Naive B cell (primary cell): ENCODE measurements at regions not wholly inside any gene's neighbourhood (a gene's known extent, or its start where the extent isn't known, plus 50 kb on each side); places are given as distances from the start of the nearest gene placed in this dataset.
"Not testable (repeated sequence)": the region's sequence is repeated elsewhere in the genome, so short reads cannot be mapped to it uniquely, and the experiment has no call there.

Source experiments
- ATAC-seq, 2 donors: fragments of 150-1000 bp; cut with Tn5 transposase; 2 replicates each; pipeline ENCODE4 v1.10.0; 2021; ENCODE audit warnings: low read depth in 2 of 2, mild to moderate bottlenecking in 2 of 2, moderate library complexity in 2 of 2
- DNase-seq: peaks from one replicate; pipeline ENCODE4 v3.0.0; 2022
- H3K27ac Mint-ChIP-seq, 6 donors: one replicate each; pipeline ENCODE4 v1.8.0; 2020 to 2022; ENCODE audit warnings: mild to moderate bottlenecking in 6 of 6, mixed read lengths in 6 of 6, moderate library complexity in 5 of 6, inconsistent platforms in 2 of 6
- H3K27me3 Mint-ChIP-seq, 3 donors: one replicate each; pipeline ENCODE4 v1.8.0; 2021 to 2022; ENCODE audit warnings: mixed read lengths in 3 of 3, mild to moderate bottlenecking in 1 of 3
- H3K36me3 Mint-ChIP-seq, 2 donors: one replicate each; pipeline ENCODE4 v1.8.0; 2020 to 2022; ENCODE audit warnings: mixed read lengths in 2 of 2, inconsistent platforms in 1 of 2, mild to moderate bottlenecking in 1 of 2
- H3K4me1 Mint-ChIP-seq, 3 donors: one replicate each; pipeline ENCODE4 v1.8.0; 2020 to 2022; ENCODE audit warnings: mixed read lengths in 3 of 3, inconsistent platforms in 1 of 3, mild to moderate bottlenecking in 1 of 3, moderate library complexity in 1 of 3
- H3K4me3 Mint-ChIP-seq, 8 donors: one replicate each; pipeline ENCODE4 v1.8.0; 2020 to 2022; ENCODE audit warnings: mild to moderate bottlenecking in 8 of 8, mixed read lengths in 8 of 8, moderate library complexity in 8 of 8, inconsistent platforms in 2 of 8
- H3K9me3 Mint-ChIP-seq, 7 donors: one replicate each; pipeline ENCODE4 v1.8.0; 2020 to 2022; ENCODE audit warnings: mixed read lengths in 7 of 7, mild to moderate bottlenecking in 5 of 7, inconsistent platforms in 2 of 7, moderate library complexity in 1 of 7

DNA sequence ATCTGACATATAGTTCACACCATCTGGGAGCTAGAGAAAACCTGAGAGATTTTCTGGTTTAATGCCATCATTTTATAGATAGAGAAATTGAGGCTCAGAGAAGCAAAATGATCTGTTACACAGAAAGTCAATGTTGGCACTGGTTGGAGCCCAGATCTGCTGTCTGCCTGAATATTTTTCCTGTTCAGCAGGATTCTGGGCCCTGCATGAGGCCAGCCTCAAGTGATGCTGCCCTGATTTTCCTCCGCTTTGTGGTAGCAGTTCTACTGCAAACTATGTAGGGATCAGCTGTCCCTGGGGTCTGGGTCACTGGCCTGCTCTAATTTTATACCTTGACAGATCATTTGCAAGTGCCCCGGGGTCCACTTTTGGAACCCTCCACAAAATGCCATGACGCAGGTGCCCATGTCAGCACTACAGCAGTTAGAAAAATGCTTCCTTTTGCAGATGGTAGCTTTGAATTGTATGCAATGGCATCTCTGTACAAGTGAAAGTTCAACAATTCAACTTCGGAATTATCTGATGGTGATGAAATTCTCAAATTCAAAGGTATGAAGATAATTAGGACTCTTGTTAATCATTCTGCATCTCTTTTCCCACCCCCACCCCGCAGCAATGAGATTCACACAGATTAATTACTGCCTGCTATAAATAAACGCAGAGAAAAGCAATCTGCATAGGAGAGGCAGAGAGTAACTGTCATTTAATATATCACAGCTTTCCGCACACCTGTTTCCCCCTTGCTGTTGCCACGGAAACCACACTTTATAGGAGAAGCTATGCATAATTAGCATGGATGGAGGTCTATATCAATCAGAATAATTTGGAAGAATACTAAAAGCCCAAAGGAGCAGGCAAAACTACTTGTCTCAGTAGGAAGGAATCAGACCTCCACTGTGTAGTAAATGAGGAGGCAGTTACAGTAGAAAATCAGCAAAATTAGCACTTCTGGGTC is 222.6 kb downstream of the PDCD6IP start:
- H3K27ac Mint-ChIP-seq, result peak overlapping the region in 5 of 6 donors; percentile 25 to 87 (median 49)
- H3K4me1 Mint-ChIP-seq, result peaks cover 47 to 69% (median 60%) of the 10 kb centered on the region in 3 donors
- H3K9me3 Mint-ChIP-seq, result no peaks in the 10 kb centered on the region
- ATAC-seq (peak; percentile 45 to 51), DNase-seq (peak; percentile 10)
- peaks cover 0 to 6% of the 10 kb centered on the region in 2 donors for H3K36me3 Mint-ChIP-seq
- peaks cover 6 to 22% (median 18%) of the 10 kb centered on the region in 3 donors for H3K27me3 Mint-ChIP-seq
- peak overlapping the region in 7 of 8 donors; percentile 60 to 77 (median 67) for H3K4me3 Mint-ChIP-seq

- Mint-ChIP-seq H3K27me3 (peaks cover 6 to 22% (median 18%) of the 10 kb centered on the region in 3 donors), H3K4me1 (peaks cover 47 to 62% (median 54%) of the 10 kb centered on the region in 3 donors), H3K36me3 (peaks cover 0 to 6% of the 10 kb centered on the region in 2 donors), H3K27ac (peak overlapping the region; percentile 1 to 89 (median 86)), H3K4me3 (peak overlapping the region; percentile 28 to 77 (median 66)), H3K9me3 (no peaks in the 10 kb centered on the region)
- peak; percentile 65 to 69 for ATAC-seq
- DNase-seq, result peak; percentile 15
These were observed 223.7 kb downstream of the PDCD6IP start for GRCh38 chr3:34022147-34022546.

GRCh38 chr3:34024447-34025240 is 226.2 kb downstream of the PDCD6IP start:
- Mint-ChIP-seq H3K4me1 (peaks cover 30 to 41% (median 39%) of the 10 kb centered on the region in 3 donors), H3K9me3 (no peaks in the 10 kb centered on the region), H3K4me3 (no peak overlapping the region), H3K36me3 (no peaks in the 10 kb centered on the region), H3K27me3 (peaks cover 3 to 14% (median 6%) of the 10 kb centered on the region in 3 donors), H3K27ac (peak overlapping the region in 3 of 6 donors; percentile 7 to 76 (median 28))
- ATAC-seq (no peak), DNase-seq (no peak)

DNA sequence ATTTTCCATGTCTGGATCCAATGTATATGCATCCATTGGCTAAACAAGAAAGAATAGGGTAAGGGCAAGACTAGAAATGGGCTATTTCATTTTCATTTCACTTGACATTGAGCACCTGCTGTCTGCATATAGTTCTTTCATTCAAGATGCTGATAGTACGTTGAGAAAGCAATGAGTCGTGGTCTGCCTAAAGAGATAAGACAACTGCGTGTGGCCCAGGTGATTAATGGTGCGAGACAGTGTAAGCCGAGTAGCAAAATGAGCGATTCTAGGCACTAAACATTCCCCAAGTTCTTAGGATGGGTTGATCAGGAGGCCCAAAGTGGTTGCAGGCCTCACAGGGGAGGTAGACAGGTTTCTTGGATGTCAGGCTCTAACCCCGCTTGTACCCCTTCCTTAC is 235.4 kb downstream of the PDCD6IP start:
- no peaks in the 10 kb centered on the region for H3K27me3 Mint-ChIP-seq
- peaks cover 0 to 5% (median 0%) of the 10 kb centered on the region in 7 donors for H3K9me3 Mint-ChIP-seq
- no peak for ATAC-seq
- H3K27ac Mint-ChIP-seq, result no peak overlapping the region
- DNase-seq, result no peak
- H3K36me3 Mint-ChIP-seq, result peaks cover 0 to 8% of the 10 kb centered on the region in 2 donors
- no peaks in the 10 kb centered on the region for H3K4me1 Mint-ChIP-seq
- no peak overlapping the region for H3K4me3 Mint-ChIP-seq

DNA sequence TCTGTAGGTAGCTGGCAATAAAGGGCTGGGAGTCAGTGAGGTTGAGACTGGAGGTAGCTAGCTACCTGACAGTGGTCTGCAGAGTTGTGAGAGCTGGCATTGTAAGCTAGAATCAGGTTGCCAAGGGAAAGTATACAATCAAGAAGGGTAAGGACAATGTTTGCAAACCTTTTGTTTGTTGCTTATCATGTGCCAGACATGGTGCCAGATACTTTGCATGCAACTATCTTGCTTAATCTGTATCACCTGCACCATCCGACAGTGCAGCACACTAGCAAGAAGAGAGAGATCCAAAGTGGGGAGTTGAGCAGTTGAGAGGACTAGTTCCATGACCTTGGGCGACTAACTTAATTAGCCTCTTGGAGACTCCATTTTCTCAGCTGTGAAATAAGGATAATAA is 236.4 kb downstream of the PDCD6IP start:
- Mint-ChIP-seq H3K4me3 (no peak overlapping the region), H3K36me3 (peaks cover 0 to 8% of the 10 kb centered on the region in 2 donors), H3K9me3 (peaks cover 0 to 5% (median 0%) of the 10 kb centered on the region in 7 donors)

GRCh38 chr3:34035775-34036174 is 237.3 kb downstream of the PDCD6IP start:
- H3K4me1 Mint-ChIP-seq, result no peaks in the 10 kb centered on the region
- H3K27ac Mint-ChIP-seq, result no peak overlapping the region
- H3K36me3 Mint-ChIP-seq, result peaks cover 0 to 8% of the 10 kb centered on the region in 2 donors
- DNase-seq (no peak), ATAC-seq (no peak)
- peaks cover 0 to 5% (median 0%) of the 10 kb centered on the region in 7 donors for H3K9me3 Mint-ChIP-seq
- H3K4me3 Mint-ChIP-seq, result no peak overlapping the region
- H3K27me3 Mint-ChIP-seq, result no peaks in the 10 kb centered on the region

More for the DNA sequence above, 236.4 kb downstream of the PDCD6IP start:
- ATAC-seq (no peak), DNase-seq (no peak)
- H3K27me3 Mint-ChIP-seq, result no peaks in the 10 kb centered on the region
- H3K4me1 Mint-ChIP-seq, result no peaks in the 10 kb centered on the region
- no peak overlapping the region for H3K27ac Mint-ChIP-seq

GRCh38 chr3:34037260-34037659 is 238.8 kb downstream of the PDCD6IP start:
- H3K4me1 Mint-ChIP-seq, result no peaks in the 10 kb centered on the region
- no peak overlapping the region for H3K27ac Mint-ChIP-seq
- peaks cover 0 to 1% of the 10 kb centered on the region in 2 donors for H3K36me3 Mint-ChIP-seq
- DNase-seq, result no peak
- no peaks in the 10 kb centered on the region for H3K27me3 Mint-ChIP-seq
- no peaks in the 10 kb centered on the region for H3K9me3 Mint-ChIP-seq
- no peak overlapping the region for H3K4me3 Mint-ChIP-seq
- no peak for ATAC-seq

DNA sequence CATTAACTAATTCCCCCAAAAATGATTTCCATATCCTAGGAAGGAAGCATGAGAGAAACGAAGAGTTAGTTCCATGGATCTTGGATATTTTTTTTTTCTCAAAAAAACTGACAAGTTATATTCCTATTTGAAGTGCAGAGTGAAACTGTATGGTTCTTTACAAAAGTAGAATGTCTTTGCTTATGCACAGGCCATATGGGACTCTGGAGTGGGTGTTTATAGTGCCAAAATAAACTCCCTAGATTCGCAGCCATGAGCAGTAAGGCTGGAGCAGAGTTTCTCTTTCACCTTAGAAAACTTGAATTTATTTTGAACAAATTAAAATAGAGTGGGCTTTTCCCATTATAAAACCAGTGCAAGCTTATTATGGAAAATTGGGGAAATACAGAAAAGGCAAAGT is 239.7 kb downstream of the PDCD6IP start:
- H3K36me3 Mint-ChIP-seq, result no peaks in the 10 kb centered on the region
- ATAC-seq (no peak), DNase-seq (no peak)
- no peak overlapping the region for H3K4me3 Mint-ChIP-seq
- no peaks in the 10 kb centered on the region for H3K4me1 Mint-ChIP-seq
- H3K27me3 Mint-ChIP-seq, result no peaks in the 10 kb centered on the region
- no peaks in the 10 kb centered on the region for H3K9me3 Mint-ChIP-seq
- H3K27ac Mint-ChIP-seq, result no peak overlapping the region

DNA sequence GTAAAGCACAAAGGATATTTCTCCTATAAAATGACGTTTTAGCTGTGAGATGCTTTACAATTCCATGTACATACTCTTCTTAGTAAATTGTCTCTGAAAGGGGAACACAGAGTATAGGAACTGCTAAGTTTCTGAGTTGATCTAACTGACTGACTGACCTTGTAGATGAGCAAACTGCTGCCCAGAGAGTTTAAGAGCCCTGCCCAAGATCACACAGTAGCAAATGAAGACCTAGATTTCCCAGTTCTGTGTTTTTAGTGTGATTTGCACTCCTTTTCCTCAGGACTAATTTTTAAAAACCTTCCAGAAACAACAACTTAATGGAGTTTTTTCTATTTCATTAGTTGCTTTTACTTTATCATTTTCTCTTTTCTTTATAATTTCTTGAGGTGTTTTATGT is 247.7 kb downstream of the PDCD6IP start:
- Mint-ChIP-seq H3K27ac (no peak overlapping the region), H3K36me3 (no peaks in the 10 kb centered on the region), H3K9me3 (no peaks in the 10 kb centered on the region), H3K27me3 (no peaks in the 10 kb centered on the region), H3K4me1 (peaks cover 0 to 4% (median 0%) of the 10 kb centered on the region in 3 donors), H3K4me3 (no peak overlapping the region)
- DNase-seq (no peak), ATAC-seq (no peak)

- no peak for DNase-seq
- Mint-ChIP-seq H3K4me3 (no peak overlapping the region), H3K4me1 (peaks cover 5 to 17% (median 10%) of the 10 kb centered on the region in 3 donors), H3K27ac (no peak overlapping the region), H3K27me3 (peaks cover 0 to 7% (median 0%) of the 10 kb centered on the region in 3 donors), H3K36me3 (no peaks in the 10 kb centered on the region), H3K9me3 (peaks cover 0 to 3% (median 0%) of the 10 kb centered on the region in 7 donors)
- no peak for ATAC-seq
These were observed 255.2 kb downstream of the PDCD6IP start for GRCh38 chr3:34053626-34054025.

DNA sequence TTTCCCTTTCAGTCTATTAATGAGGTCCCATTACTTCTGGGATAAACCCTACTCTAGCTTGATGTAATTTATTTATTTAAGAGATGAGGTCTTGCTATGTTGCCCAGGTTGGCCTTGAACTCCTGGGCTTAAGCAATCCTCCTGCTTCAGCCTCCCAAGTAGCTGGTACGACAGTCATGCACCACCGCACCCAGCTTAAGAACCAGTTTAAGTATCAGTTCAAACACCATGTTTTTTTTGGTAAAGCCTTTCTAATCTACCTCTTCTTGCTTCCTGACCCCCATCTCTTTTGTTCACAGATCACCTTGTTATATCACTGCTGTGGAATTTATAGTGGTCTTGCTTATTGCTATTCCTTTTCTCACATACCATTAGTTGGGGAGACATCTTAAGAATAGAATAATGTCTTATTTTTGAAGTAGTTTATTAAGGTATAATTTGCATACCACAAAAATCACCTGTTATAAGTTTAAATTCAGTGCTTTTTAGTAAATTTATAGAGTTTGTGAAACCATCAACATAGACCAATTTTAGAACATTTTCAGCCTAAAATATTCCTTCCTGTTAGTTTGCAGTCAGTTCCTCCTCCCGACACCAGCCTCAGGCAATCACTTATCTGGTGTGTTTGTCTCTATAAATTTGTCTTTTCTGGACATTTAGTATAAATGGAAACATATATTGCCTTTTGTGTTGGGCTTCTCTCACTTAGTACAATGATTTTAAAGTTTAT is 257.9 kb downstream of the PDCD6IP start:
- DNase-seq (no peak), ATAC-seq (no peak)
- peaks cover 0 to 7% (median 0%) of the 10 kb centered on the region in 3 donors for H3K27me3 Mint-ChIP-seq
- H3K4me1 Mint-ChIP-seq, result peaks cover 7 to 17% (median 10%) of the 10 kb centered on the region in 3 donors
- no peaks in the 10 kb centered on the region for H3K36me3 Mint-ChIP-seq
- no peak overlapping the region for H3K4me3 Mint-ChIP-seq
- peaks cover 0 to 19% (median 6%) of the 10 kb centered on the region in 7 donors for H3K9me3 Mint-ChIP-seq
- no peak overlapping the region for H3K27ac Mint-ChIP-seq

DNA sequence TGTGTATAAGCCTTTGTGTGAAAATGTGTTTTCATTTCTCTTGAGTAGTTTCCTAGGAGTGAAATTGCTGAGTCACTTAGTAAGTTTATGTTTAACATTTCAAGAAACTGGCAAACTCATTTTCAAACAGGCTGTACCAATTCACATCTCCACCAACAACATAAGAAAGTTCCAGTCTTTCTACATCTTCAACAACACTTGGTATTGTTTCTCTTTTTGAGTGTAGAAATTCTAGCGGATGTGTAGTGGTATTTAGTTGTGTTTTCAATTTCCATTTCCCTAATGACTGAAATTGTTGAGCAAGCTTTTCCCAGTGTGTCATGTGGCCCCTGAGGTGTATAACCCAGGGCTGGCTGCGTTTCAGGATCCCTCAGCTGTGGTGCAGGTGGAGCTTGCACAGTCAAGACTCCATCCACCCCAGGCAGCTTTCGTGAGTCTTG is 258.5 kb downstream of the PDCD6IP start:
- Mint-ChIP-seq H3K36me3 (no peaks in the 10 kb centered on the region), H3K27ac (peak overlapping the region in 1 of 6 donors; percentile 51), H3K4me1 (peaks cover 7 to 17% (median 10%) of the 10 kb centered on the region in 3 donors), H3K27me3 (peaks cover 0 to 7% (median 0%) of the 10 kb centered on the region in 3 donors), H3K4me3 (peak overlapping the region in 1 of 8 donors; percentile 17), H3K9me3 (peaks cover 0 to 19% (median 6%) of the 10 kb centered on the region in 7 donors)
- DNase-seq (no peak), ATAC-seq (no peak)

DNA sequence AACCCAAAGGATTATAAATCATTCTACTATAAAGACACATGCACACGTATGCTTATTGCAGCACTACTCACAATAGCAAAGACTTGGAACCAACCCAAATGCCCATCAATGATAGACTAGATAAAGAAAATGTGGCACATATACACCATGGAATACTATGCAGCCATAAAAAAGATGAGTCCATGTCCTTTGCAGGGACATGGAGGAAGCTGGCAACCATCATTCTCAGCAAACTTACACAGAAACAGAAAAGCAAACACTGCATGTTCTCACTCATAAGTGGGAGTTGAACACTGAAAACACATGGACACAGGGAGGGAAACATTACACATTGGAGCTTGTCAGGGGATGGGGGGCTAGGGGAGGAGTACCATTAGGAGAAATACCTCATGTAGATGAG is 262.6 kb downstream of the PDCD6IP start:
- not testable (repeated sequence) for ATAC-seq, DNase-seq, H3K36me3 Mint-ChIP-seq, H3K27ac Mint-ChIP-seq, H3K4me3 Mint-ChIP-seq, H3K27me3 Mint-ChIP-seq
- H3K4me1 Mint-ChIP-seq, result peaks cover 6 to 16% (median 10%) of the 10 kb centered on the region in 3 donors
- peaks cover 0 to 26% (median 9%) of the 10 kb centered on the region in 7 donors for H3K9me3 Mint-ChIP-seq
